HCT116 (cell line): ENCODE measurements at regions not wholly inside any gene's neighbourhood (a gene's known extent, or its start where the extent isn't known, plus 50 kb on each side); places are given as distances from the start of the nearest gene placed in this dataset.

Source experiments
- ATAC-seq: fragments of 200-7000 bp; cut with Tn5 transposase; 2 replicates; pipeline ENCODE4 v1.9.1; 2020; ENCODE audit warnings: mild to moderate bottlenecking, moderate library complexity
- BruUV-seq: library from RNA; stranded (reverse); fragments of 400-500 nt; replicated peaks from 2 replicates; lab custom pipeline; 2021; lab: Mats Ljungman, UMichigan
- CTCF ChIA-PET: fragments of 300-600 bp; sonication (Branson Sonifier 250); formaldehyde crosslinking; loops from one replicate; lab custom pipeline; 2021; ENCODE audit warnings: antibody characterized with exemption; lab: Charles Lee
- POLR2A ChIA-PET: fragments of 300-600, 350-600 bp; sonication (Branson Sonifier 250); formaldehyde crosslinking; loops from one replicate; lab custom pipeline; 2021; ENCODE audit warnings: antibody characterized with exemption; lab: Charles Lee
- RAD21 ChIA-PET, 2 experiments: fragments of 300-600 bp; sonication (Branson Sonifier 250); formaldehyde crosslinking; loops; one replicate each; lab custom pipeline; 2023; ENCODE audit warnings: low total read pairs in 2 of 2; ENCODE audit not compliant: uncharacterized antibody in 2 of 2, unreplicated experiment in 2 of 2, low non-redundant PET in 1 of 2; lab: Charles Lee
- DNase-seq: peaks from one replicate; pipeline ENCODE4 v3.0.0-alpha.2; 2010; ENCODE audit warnings: low read depth, low spot score
- H2AFZ ChIP-seq: fragments of 200-600 bp; shearing (Covaris generic), sonication (generic); 2 replicates; pipeline ENCODE4 v1.6.1; 2017; ENCODE audit warnings: low read depth, mixed run types, mixed read lengths, antibody characterized with exemption, low read length; ENCODE audit not compliant: poor library complexity, severe bottlenecking
- H3K27ac ChIP-seq: 2 replicates; pipeline ENCODE4 v1.5.1; 2012; ENCODE audit warnings: low read depth, low read length
- H3K27me3 ChIP-seq: fragments of 200-600 bp; sonication (generic); 2 replicates; pipeline ENCODE4 v1.6.1; 2016; ENCODE audit warnings: mixed run types, low read length, mixed read lengths; ENCODE audit not compliant: insufficient read depth
- H3K36me3 ChIP-seq, 2 experiments: fragments of 200-500 bp in 1 of 2; fragments of 200-600 bp in 1 of 2; sonication (Bioruptor generic) in 1 of 2; sonication (generic) in 1 of 2; 2 replicates each; pipeline versions ENCODE4 v1.5.1 to v1.6.1; 2014 to 2016; ENCODE audit warnings: low read length in 2 of 2, inconsistent platforms in 1 of 2, mixed read lengths in 1 of 2, mixed run types in 1 of 2; ENCODE audit not compliant: insufficient read depth in 2 of 2, control insufficient read depth in 1 of 2
- H3K4me1 ChIP-seq, 2 experiments: fragments of 200-600 bp in 1 of 2; sonication (generic) in 1 of 2; 2 replicates each; pipeline versions ENCODE4 v1.5.1 to v1.6.1; 2012 to 2017; ENCODE audit warnings: low read length in 2 of 2, inconsistent platforms in 1 of 2, mild to moderate bottlenecking in 1 of 2, mixed read lengths in 1 of 2, mixed run types in 1 of 2, moderate library complexity in 1 of 2; ENCODE audit not compliant: insufficient read depth in 2 of 2, control insufficient read depth in 1 of 2
- H3K4me2 ChIP-seq: fragments of 200-600 bp; sonication (generic); 2 replicates; pipeline ENCODE4 v1.6.1; 2017; ENCODE audit warnings: mixed run types, low read length, mixed read lengths
- H3K4me3 ChIP-seq, 2 experiments: fragments of 200-600 bp in 1 of 2; sonication (generic) in 1 of 2; replicated peaks in 1 of 2; 2 replicates each; pipeline ENCODE4 v1.5.1; 2011 to 2016; ENCODE audit warnings: low read length in 2 of 2, control low read depth in 1 of 2, low read depth in 1 of 2, mild to moderate bottlenecking in 1 of 2, mixed read lengths in 1 of 2, mixed run types in 1 of 2
- H3K79me2 ChIP-seq: fragments of 200-600 bp; sonication (generic); 2 replicates; pipeline ENCODE4 v1.6.1; 2017; ENCODE audit warnings: mild to moderate bottlenecking, mixed run types, low read length, moderate library complexity, mixed read lengths; ENCODE audit not compliant: insufficient read depth
- H3K9ac ChIP-seq: fragments of 200-600 bp; sonication (generic); 2 replicates; pipeline ENCODE4 v1.6.1; 2016; ENCODE audit warnings: low read length, mixed read lengths
- H3K9me2 ChIP-seq: fragments of 200-600 bp; sonication (generic), shearing (Covaris generic); 2 replicates; pipeline ENCODE4 v1.6.1; 2017; ENCODE audit warnings: mixed run types, mild to moderate bottlenecking, moderate library complexity; ENCODE audit not compliant: insufficient read depth
- H3K9me3 ChIP-seq, 2 experiments: fragments of 200-500 bp in 1 of 2; fragments of 200-600 bp in 1 of 2; sonication (Bioruptor generic) in 1 of 2; sonication (generic) in 1 of 2; 2 replicates each; pipeline ENCODE4 v1.6.1; 2014 to 2017; ENCODE audit warnings: low read length in 2 of 2, mixed read lengths in 2 of 2, inconsistent platforms in 1 of 2, low read depth in 1 of 2, mild to moderate bottlenecking in 1 of 2, mixed run types in 1 of 2, moderate library complexity in 1 of 2; ENCODE audit not compliant: control insufficient read depth in 1 of 2, insufficient read depth in 1 of 2
- H4K20me1 ChIP-seq: fragments of 200-600 bp; sonication (generic), shearing (Covaris generic); 2 replicates; pipeline ENCODE4 v1.6.1; 2017; ENCODE audit warnings: mixed run types, mild to moderate bottlenecking, moderate library complexity; ENCODE audit not compliant: insufficient read depth
- ATF3 ChIP-seq: IDR thresholded peaks from 2 replicates; pipeline ENCODE4 v1.6.1; 2012
- CBX3 ChIP-seq: IDR thresholded peaks from 2 replicates; pipeline ENCODE4 v1.6.1; 2012; ENCODE audit warnings: low read depth
- CEBPB ChIP-seq: IDR thresholded peaks from 2 replicates; pipeline ENCODE4 v1.6.1; 2012; ENCODE audit warnings: low read depth
- ELF1 ChIP-seq: IDR thresholded peaks from 2 replicates; pipeline ENCODE4 v1.6.1; 2012; ENCODE audit warnings: low read depth, borderline replicate concordance
- EZH2 ChIP-seq: fragments of 200-600 bp; sonication (generic); IDR thresholded peaks from 2 replicates; pipeline ENCODE4 v1.6.1; 2017; ENCODE audit warnings: antibody characterized with exemption, mixed run types
- MAX ChIP-seq: IDR thresholded peaks from 2 replicates; pipeline ENCODE4 v1.6.1; 2012
- RAD21 ChIP-seq: IDR thresholded peaks from 2 replicates; pipeline ENCODE4 v1.6.1; 2012; ENCODE audit warnings: low read depth, mild to moderate bottlenecking
- SIN3A ChIP-seq: IDR thresholded peaks from 2 replicates; pipeline ENCODE4 v1.6.1; 2012; ENCODE audit warnings: low read depth
- SP1 ChIP-seq: IDR thresholded peaks from 2 replicates; pipeline ENCODE4 v1.6.1; 2012; ENCODE audit warnings: low read depth
- SRF ChIP-seq: IDR thresholded peaks from 2 replicates; pipeline ENCODE4 v1.6.1; 2012; ENCODE audit warnings: low read depth
- ZNF274 ChIP-seq: fragments of 200-500 bp; sonication (Bioruptor generic); IDR thresholded peaks from 2 replicates; pipeline ENCODE4 v1.6.1; 2014; ENCODE audit warnings: mild to moderate bottlenecking, low read depth, low read length, inconsistent platforms
- intact Hi-C: fragments of 100-400 bp; cut with micrococcal nuclease; formaldehyde crosslinking; loops from 2 replicates; pipeline ENCODE4 v1.10.0; 2022
- TF ChIP-seq, protein P1 (sequence below), 3 experiments: fragments of 200-600 bp in 1 of 3; sonication (generic) in 1 of 3; IDR thresholded peaks in 2 of 3; conservative IDR thresholded peaks in 1 of 3; 2 replicates each; pipeline ENCODE4 v1.5.1; 2012 to 2017; ENCODE audit warnings: low read depth in 2 of 3, low read length in 2 of 3, antibody characterized with exemption in 1 of 3, borderline replicate concordance in 1 of 3, control low read depth in 1 of 3, mild to moderate bottlenecking in 1 of 3, mixed read lengths in 1 of 3, mixed run types in 1 of 3, moderate library complexity in 1 of 3; ENCODE audit not compliant: insufficient read depth in 1 of 3

- TF ChIP-seq ELF1, result no peak
- no peak for TF ChIP-seq MAX
- no peak for TF ChIP-seq ZNF274
- no peak for TF ChIP-seq RAD21
- TF ChIP-seq, all 23 proteins: peak for 0
Observed at GRCh38 chr6:22020299-22021003, 276.4 kb downstream of the PRL start (continued).

DNA sequence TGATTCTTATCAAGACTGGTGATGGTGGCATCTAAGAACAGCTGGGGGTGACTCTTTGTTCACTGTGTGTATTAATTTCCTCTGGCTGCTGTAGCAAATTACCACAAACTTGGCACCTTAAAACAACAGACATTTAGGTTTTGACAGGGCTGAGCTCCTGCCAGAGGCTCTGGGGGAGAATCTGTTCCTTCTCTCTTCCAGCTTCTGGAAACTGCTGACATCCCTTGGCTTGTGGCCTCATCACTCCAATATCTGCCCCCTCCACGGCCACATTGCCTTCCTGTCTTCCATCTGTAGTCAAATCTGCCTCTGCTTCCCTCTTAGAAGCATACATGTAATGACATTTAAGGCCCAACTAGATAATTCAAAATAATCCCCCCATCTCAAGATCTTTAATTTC is 274.9 kb downstream of the PRL start:
- Histone ChIP-seq H3K36me3 (no peaks in the 10 kb centered on the region), H4K20me1 (no peaks in the 10 kb centered on the region), H3K9me2 (no peaks in the 10 kb centered on the region), H3K27me3 (no peaks in the 10 kb centered on the region), H3K27ac (no peak overlapping the region), H2AFZ (no peak overlapping the region), H3K79me2 (no peaks in the 10 kb centered on the region), H3K9ac (no peak overlapping the region), H3K9me3 (no peaks in the 10 kb centered on the region), H3K4me2 (no peak overlapping the region), H3K4me3 (no peak overlapping the region), H3K4me1 (no peaks in the 10 kb centered on the region)
- ChIA-PET RAD21 (no interaction called here), POLR2A (no interaction called here), CTCF (no interaction called here)
- ATAC-seq (no peak), DNase-seq (no peak)
- no TSS peak for BruUV-seq
- TF ChIP-seq SRF, result no peak
- TF ChIP-seq, protein P1, sequence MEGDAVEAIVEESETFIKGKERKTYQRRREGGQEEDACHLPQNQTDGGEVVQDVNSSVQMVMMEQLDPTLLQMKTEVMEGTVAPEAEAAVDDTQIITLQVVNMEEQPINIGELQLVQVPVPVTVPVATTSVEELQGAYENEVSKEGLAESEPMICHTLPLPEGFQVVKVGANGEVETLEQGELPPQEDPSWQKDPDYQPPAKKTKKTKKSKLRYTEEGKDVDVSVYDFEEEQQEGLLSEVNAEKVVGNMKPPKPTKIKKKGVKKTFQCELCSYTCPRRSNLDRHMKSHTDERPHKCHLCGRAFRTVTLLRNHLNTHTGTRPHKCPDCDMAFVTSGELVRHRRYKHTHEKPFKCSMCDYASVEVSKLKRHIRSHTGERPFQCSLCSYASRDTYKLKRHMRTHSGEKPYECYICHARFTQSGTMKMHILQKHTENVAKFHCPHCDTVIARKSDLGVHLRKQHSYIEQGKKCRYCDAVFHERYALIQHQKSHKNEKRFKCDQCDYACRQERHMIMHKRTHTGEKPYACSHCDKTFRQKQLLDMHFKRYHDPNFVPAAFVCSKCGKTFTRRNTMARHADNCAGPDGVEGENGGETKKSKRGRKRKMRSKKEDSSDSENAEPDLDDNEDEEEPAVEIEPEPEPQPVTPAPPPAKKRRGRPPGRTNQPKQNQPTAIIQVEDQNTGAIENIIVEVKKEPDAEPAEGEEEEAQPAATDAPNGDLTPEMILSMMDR (IDR thresholded peaks at IDR 0.05 in 2 of 3, conservative IDR thresholded peaks at IDR 0.05 in 1 of 3; ENCODE audit: borderline replicate concordance in 1 of 3, insufficient read depth in 1 of 3, low read depth in 2 of 3, low read length in 2 of 3), result no peak
- no peak for TF ChIP-seq MAX
- TF ChIP-seq CBX3, result no peak
- TF ChIP-seq SIN3A, result no peak
- TF ChIP-seq CEBPB, result no peak
- no peak for TF ChIP-seq SP1
- no peak for TF ChIP-seq ATF3
- TF ChIP-seq EZH2, result no peak
- intact Hi-C loops, result no loop called here
